ENCODE measurements at regions not wholly inside any gene's neighbourhood (a gene's known extent, or its start where the extent isn't known, plus 50 kb on each side); places are given as distances from the start of the nearest gene placed in this dataset.
"Not testable (repeated sequence)": the region's sequence is repeated elsewhere in the genome, so short reads cannot be mapped to it uniquely, and the experiment has no call there.

DNA sequence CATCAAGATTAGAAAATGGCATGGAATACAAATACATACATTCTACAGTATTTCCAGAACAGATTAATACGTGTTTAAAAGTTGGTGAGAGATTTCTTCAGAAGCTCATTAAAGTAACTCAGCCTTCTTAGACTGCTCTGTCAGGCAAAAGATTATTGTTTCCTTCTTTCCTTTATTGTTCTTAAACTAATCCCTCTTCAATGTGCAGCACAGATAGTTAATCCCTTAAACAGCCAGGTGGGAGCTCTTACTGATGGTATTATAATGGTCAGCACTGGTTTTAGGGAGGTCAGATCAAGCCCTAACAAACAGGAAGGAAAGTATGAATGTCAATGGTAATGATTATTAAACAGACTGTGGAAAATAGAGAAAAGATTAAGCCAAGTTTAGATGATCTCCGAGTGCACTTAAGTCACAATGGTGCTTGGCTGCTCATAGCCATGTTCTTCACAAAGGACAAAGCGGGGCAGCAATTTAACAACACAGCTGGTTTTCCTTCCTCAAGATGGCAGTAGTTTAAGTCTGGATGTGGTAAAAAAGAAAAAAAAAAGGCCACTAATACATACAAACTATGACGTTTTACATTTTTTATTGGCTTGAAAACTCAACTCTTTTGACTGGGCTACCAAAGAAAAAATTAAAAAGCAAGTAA, 992.6 kb downstream of the PCDH9 start:
- in situ Hi-C loops (cut with HindIII; ENCODE audit: low sequenced_read_pairs) = no loop called here

DNA sequence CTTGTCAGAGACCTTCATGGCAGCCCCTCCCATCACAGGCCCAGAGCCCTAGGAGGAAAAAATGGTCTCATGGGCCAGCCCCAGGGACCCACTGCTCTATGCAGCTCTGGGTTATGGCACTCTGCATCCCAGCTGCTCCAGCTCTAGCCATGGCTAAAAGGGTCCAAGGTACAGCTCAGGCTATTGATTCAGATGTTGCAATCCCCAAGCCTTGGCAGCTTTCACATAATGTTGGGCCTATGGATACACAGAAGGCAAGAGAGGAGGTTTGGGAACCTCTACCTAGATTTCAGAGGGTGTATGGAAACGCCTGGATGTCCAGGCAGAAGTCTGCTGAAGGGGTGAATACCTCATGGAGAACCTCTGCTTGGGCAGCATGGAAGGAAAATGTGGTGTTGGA, 996.0 kb downstream of the PCDH9 start:
- in situ Hi-C loops (cut with HindIII; ENCODE audit: low sequenced_read_pairs) = no loop called here

DNA sequence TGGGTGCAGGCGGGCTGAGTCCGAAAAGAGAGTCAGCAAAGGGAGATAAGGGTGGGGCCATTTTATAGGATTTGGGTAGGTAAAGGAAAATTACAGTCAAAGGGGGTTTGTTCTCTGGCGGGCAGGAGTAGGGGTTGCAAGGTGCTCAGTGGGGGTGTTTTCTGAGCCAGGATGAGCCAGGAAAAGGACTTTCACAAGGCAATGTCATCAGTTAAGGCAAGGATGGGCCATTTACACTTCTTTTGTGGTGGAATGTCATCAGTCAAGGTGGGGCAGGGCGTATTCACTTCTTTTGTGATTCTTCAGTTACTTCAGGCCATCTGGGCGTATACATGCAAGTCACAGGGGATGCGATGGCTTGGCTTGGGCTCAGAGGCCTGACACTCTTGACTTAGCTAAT, 998.2 kb downstream of the PCDH9 start:
- in situ Hi-C loops (cut with HindIII; ENCODE audit: low sequenced_read_pairs) = not testable (repeated sequence)

DNA sequence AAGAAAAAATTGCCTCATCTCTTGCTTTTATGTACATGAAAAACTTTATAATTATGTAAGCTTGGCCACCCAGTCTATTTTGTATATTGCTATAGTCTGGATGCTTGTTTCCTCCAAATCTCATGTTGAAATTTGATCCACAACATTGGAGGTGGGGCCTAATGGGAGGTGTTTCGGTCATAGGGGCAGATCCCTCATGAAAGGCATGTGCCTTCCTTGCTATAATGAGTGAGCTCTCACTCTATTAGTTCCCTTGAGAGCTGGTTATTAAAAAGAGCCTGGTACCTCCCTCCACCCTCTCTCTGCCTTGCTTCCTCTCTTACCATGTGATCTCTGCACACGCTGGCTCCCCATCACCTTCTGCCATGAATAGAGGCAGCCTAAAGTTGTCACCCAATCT, 1005.1 kb downstream of the PCDH9 start:
- in situ Hi-C loops (cut with HindIII; ENCODE audit: low sequenced_read_pairs) = no loop called here

DNA sequence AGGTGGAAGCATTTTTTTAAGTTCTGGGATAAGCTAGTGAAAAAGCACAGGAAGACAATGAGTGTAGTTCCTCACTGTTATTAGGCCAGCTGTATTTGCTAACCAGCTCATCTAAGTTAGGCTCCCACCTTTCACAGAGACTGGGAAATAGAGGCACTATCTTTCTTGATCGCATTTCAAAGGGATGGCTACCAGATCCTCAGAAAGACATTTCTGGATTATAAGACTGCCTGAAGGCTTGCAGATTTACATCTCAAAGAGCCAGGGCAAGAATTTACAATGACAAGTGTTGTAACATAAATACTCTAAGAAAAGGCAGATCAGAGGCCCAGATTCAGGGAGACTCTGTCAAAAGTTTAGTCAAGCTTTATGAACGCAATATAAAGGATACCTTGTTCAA, 1005.5 kb downstream of the PCDH9 start:
- in situ Hi-C loops (cut with HindIII; ENCODE audit: low sequenced_read_pairs) = no loop called here

DNA sequence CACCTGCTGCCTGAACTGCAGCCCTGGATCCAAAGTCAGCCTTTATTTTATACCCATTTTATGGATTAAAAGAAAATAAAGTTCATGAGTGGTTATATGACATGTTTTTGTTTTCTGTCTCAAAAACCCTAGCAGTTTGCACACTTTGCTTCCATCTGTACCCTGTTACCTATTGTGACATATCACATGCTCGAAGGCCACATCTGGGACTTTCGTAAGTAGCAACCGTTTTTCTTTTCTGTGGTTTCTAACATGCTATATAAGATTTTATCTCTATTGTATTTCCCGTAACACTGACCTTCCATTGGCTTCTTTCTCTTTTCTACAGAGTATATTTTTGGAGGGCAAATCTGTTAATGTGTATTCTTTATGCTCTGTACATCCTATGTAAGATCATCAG, 1007.2 kb downstream of the PCDH9 start:
- in situ Hi-C loops (cut with HindIII; ENCODE audit: low sequenced_read_pairs) = no loop called here

DNA sequence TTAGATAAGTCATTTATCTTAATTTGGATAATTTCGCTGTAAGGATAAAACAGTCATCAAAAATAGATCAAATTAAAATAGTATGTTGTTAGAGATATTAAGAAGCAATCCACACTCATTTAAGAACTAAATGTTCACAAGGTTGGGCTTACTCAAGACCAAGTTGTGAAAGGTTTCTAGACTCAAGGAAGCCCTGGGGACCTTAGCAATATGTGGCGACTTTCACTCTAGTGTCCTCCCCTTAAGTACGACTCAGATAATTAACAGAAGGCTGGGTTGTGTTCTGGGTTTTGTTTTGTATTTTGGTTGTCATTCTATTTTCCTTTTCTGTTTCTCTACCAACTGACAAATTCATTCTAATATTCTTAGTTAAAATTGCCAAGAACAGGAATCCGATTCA, 1008.0 kb downstream of the PCDH9 start:
- in situ Hi-C loops (cut with HindIII; ENCODE audit: low sequenced_read_pairs) = no loop called here

DNA sequence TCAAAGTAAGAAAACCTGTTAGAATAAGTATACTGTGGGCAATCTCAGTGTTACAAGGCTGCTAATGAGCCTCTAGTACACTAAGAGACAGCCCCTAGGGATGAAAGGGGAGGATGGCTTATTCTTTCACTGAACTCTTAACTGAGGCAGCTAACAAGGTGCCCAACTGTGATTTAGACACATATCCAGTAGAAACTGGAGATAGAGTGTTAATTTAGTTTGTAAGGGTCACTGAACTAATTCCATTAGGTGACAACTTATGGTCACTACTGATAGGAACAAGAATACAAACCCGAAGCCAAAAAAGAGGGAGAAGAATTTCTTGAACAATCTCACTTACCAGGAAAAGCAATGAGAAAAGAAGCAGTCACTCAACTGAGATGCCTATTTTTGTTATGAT, 1010.6 kb downstream of the PCDH9 start:
- in situ Hi-C loops (cut with HindIII; ENCODE audit: low sequenced_read_pairs) = loop anchor here (5.0 kb wide), 1 partner anchor 47 kb away; no protein-coding TSS in a partner anchor

DNA sequence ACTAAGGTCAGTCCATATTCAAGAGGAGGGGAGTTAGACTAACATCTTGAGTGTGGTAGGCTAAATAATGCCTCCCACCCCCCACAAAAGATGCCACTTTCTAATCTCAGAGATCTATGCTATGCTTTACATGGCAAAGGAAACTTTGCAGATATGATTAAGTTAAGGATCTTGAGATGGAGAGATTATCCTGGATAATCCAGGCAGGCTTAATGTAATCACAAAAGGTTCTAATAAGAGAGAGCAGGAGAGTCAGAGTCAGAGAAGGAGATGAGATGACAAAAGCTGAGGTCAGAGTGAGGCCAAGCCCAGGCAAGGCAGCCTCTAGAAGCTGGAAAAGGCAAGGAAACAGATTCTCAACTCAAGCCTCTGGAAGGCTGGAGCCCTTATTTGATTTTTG, 1011.6 kb downstream of the PCDH9 start:
- in situ Hi-C loops (cut with HindIII; ENCODE audit: low sequenced_read_pairs) = loop anchor here (5.0 kb wide), 1 partner anchor 46 kb away; no protein-coding TSS in a partner anchor

DNA sequence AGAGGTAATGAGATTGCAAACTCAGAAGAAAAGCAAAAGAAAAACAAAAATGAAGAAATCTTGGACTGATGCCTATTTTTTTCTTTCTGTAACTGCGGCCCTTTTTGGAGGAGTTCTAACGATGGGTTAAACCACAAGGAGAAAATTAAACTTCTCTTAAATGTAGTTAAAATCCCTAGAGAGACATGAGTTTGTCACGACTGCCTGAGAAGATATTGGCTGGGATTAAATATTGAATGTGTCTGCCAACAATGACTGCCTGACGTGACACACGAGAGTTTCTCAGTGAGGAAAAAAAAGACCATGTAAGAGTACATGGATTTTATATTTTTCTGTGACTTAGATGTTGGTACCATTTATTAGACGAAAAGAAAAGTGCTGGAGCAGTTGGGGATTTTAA, 1013.4 kb downstream of the PCDH9 start:
- in situ Hi-C loops (cut with HindIII; ENCODE audit: low sequenced_read_pairs) = loop anchor here (5.0 kb wide), 1 partner anchor 44 kb away; no protein-coding TSS in a partner anchor

DNA sequence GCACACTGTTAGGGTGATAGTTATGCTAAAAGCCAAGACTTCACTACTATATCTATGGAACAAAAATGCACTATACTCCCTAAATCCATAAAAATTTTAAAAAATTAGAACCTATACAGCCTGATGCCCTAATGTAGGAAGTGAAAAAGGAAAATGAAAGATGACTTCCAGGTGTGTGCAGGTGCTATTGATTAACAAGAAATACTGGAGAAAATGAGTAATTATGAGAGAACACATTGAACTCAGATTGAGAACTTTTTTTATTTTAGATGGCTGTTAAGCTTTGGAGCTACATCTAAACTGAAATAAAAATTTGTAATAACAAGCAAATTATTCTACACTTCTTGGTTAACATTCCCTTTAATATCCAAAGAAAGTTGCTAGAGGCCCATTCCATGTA, 1015.7 kb downstream of the PCDH9 start:
- in situ Hi-C loops (cut with HindIII; ENCODE audit: low sequenced_read_pairs) = no loop called here

DNA sequence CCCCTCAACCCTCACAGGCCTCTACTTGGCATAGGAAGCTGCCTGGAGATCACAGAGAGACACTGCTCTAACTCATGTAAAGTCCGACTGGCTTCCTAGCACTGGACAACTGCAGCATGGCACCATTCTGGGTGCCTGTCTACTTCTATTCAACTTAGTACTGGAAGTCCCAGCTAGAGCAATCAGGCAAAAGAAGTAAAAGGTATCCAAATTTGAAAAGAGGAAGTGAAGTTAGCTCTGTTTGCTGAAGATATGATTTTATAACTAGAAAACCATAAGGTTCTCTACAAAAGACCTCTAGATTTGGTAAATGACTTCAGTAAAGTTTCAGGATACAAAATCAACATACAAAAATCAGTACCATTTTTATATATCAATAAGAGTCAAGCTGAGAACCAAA, 1017.6 kb downstream of the PCDH9 start:
- in situ Hi-C loops (cut with HindIII; ENCODE audit: low sequenced_read_pairs) = no loop called here

DNA sequence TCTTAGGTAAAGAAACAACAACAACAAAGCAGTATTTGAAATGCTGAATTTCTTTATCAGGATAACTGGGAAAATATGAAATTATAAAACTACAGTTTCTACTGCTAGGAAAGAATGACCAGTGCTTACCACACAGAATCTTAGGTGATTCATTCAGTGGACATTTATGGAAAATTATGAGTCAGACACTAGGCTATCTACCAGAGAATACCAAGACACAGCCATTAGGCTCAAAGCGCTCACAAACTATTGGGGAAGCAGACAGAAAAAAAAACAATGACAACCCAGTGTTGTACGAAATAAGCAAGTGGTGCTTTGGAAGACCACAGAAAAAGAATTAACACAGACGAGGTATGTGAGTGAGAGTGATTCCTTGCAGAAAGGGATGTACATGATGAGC, 1019.5 kb downstream of the PCDH9 start:
- in situ Hi-C loops (cut with HindIII; ENCODE audit: low sequenced_read_pairs) = no loop called here

DNA sequence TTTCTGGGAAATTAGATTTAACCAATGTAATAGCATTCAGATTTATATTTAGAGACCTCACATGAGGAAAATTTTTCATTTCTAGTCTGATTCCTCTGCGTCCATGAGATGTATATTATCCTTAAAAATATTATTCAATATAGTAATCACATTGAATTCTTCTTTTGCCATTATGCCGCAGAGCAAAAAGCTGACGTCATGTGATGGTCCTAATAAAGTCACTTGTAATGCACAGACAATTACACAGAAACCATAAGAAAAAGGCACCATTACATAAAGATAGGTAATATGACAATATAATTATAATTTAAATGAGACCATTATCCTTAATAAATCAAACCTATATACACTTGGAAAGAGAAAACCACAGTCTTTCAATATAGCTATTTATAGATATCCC, 1021.5 kb downstream of the PCDH9 start:
- in situ Hi-C loops (cut with HindIII; ENCODE audit: low sequenced_read_pairs) = no loop called here

DNA sequence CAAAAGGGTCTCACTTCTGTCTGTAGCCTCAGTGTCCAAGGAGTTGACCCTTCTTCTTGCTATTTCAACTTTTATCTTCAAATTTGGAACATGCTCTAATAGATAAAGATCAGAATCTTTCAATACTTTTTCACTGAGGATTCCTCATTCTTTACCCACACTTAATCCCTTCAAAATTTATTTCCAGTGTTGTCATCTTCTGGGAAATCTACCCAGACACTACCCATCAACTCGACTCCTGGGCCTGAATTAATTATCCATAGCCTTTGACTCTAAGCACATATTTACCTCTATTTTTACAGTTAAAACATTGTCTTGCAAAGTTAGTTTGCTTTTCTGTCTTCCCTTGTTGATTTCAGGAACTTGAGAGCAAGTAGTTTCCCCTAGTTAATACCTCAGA, 1022.5 kb downstream of the PCDH9 start:
- in situ Hi-C loops (cut with HindIII; ENCODE audit: low sequenced_read_pairs) = no loop called here

DNA sequence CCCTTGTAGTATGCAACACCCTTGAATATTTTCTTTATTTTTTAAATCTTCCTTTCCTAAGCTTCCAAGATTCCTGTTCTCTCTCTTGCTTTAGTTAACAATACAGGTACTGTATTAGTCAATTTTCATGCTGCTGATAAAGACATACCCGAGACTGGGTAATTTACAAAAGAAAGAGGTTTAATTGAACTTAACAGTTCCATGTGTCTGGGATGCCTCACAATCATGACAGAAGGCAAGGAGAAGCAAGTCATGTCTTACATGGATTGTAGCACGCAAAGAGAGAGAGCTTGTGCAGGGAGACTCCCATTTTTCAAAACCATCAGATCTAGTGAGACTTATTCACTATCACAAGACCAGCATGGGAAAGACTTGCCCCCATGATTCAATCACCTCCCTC, 1024.3 kb downstream of the PCDH9 start:
- in situ Hi-C loops (cut with HindIII; ENCODE audit: low sequenced_read_pairs) = no loop called here

DNA sequence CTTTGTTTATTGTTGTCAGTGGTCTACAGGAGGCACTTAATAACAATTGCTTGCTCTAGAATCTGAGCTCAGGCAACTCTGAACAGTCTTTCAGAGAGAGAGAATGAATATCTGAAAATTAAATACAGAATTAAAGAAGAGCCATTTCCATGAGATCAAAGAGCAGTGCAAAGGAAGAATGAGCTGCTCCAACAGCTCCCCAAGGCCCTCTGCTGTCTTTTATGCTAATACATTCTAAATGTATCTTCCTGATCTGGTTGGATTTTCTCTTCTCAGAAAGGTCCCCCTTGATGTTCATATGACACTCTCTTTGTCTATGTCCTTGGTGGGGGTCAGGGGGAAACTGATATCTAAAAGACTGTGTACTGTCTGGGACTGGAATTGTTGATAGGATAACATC, 1029.6 kb downstream of the PCDH9 start:
- in situ Hi-C loops (cut with HindIII; ENCODE audit: low sequenced_read_pairs) = no loop called here

DNA sequence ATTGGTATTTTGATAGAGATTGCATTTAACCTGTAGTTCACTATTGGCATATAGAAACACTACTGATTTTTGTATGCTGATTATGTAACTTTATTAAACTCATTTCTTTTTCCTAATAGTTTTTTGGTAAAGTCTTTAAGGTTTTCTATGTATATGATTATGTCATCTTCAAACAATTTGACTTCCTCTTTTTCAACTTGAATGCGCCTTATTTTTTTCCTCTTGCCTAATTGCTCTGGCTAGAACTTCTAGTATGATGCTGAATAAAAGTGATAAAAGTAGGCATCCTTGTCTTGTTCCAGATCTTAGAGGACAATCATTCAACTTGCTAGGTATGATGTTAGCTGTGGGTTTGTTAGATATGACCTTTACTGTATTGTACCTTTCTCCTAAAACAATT, 1034.9 kb downstream of the PCDH9 start:
- in situ Hi-C loops (cut with HindIII; ENCODE audit: low sequenced_read_pairs) = no loop called here

DNA sequence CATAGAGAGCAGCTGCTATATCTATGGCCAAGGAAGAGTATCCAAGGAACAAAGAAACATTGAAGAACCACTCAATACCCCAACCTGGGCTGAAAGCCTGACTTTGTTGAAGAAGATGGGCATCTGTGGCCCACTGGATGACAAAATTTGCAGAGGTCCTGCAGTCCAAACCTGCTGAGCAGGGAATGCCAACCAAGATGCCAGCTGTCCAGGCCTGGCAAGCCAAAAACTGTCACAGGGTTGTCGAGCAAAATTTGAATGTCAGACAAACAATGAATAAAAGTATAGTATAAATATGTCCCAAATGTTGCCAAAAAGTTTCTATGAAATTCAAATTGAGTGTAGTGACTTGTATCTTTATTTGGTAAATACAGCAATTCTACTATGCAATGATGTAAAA, 1040.2 kb downstream of the PCDH9 start:
- in situ Hi-C loops (cut with HindIII; ENCODE audit: low sequenced_read_pairs) = no loop called here

DNA sequence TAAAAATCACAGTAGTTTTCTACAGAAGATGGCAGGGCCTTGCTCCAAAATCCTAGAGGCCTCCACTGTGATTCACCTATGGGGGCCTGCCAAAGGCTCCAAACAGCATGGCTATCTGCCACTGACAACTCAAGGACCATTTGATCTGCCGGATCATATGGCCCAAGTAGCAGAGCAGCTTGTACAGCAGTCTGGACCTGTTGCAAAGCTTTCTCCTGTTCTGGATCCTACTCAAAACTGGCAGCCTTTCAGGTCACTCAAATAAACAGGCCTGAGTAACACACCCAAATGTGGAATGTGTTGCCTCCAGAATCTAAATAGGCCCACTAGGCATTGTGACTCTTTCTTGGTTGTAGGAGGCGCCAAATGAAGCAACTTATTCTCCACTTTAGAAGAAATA, 1049.3 kb downstream of the PCDH9 start:
- in situ Hi-C loops (cut with HindIII; ENCODE audit: low sequenced_read_pairs) = no loop called here

DNA sequence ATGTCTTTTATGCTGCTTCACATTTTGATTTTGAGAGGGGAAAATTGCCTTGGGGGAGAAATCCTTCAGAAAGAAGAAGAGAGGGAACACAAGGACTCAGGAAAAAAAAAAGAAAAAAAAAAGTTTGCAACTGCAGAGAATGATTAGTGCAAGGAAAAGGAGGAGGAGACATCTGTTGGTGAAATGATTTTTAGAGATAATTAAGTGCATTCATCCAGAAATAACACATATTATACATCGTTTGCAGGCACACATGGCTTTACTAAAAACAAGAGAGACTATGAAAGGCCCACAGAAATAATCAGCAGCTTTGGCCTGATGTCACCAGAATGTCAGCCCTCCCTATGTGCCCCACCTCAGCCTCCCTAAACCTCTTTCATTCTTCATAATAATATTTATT, 1058.2 kb downstream of the PCDH9 start:
- in situ Hi-C loops (cut with HindIII; ENCODE audit: low sequenced_read_pairs) = loop anchor here (5.0 kb wide), 1 partner anchor 45 kb away; no protein-coding TSS in a partner anchor

DNA sequence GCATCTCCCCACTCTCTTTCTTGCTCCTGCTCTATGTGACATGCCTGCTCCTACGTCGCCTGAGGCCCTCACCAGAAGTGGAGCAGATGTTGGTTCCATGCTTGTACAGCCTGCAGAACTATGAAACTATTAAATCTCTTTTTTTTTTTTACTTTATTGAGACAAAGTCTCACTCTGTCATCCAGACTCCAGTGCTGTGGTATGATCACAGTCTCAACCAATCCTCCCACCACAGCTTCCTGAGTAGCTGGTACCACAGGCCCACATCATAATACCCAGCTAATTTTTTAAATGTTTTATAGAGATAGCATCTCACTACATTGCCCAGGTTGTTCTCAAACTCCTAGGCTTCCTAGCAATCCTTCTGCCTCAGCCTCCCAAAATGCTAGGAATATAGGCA, 1067.7 kb downstream of the PCDH9 start:
- in situ Hi-C loops (cut with HindIII; ENCODE audit: low sequenced_read_pairs) = no loop called here

DNA sequence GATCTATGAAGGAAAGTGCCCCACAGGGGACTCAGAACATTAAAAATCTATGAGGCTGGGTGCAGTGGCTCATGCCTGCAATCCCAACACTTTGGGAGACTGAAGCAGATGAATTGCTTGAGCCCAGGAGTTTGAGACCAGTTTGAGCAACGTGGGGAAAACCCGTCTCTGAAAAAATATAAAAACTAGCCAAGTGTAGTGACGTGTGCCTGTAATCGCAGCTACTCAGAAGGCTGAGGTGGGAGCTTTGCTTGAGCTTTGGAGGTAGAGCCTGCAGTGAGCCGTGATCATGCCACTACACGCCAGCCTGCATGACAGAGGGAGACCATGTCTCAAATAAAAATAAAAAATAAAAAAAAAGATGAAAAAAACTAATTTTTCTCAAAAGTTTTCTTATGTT, 1070.6 kb downstream of the PCDH9 start:
- in situ Hi-C loops (cut with HindIII; ENCODE audit: low sequenced_read_pairs) = no loop called here

All from endothelial cell of hepatic sinusoid (primary cell).